GM13976 (cell line): ENCODE measurements at regions not wholly inside any gene's neighbourhood (a gene's known extent, or its start where the extent isn't known, plus 50 kb on each side); places are given as distances from the start of the nearest gene placed in this dataset.
"Not testable (repeated sequence)": the region's sequence is repeated elsewhere in the genome, so short reads cannot be mapped to it uniquely, and the experiment has no call there.

ENCODE experiments used
- DNase-seq: peaks from one replicate; pipeline ENCODE4 v3.0.0; 2012; ENCODE audit warnings: low spot score
- in situ Hi-C: fragments of 300-500 bp; cut with MboI; formaldehyde crosslinking; loops from one replicate; pipeline ENCODE4 v1.12.0; 2022; ENCODE audit warnings: low sequenced_read_pairs, mixed read lengths, inconsistent platforms; ENCODE audit not compliant: unreplicated experiment
- TF ChIP-seq, protein P1 (sequence below): IDR thresholded peaks from 2 replicates; pipeline ENCODE4 v1.5.1; 2012; ENCODE audit warnings: borderline replicate concordance, mild to moderate bottlenecking; ENCODE audit not compliant: insufficient read depth; ENCODE audit errors: extremely low read depth, missing control alignments, control extremely low read depth

DNA sequence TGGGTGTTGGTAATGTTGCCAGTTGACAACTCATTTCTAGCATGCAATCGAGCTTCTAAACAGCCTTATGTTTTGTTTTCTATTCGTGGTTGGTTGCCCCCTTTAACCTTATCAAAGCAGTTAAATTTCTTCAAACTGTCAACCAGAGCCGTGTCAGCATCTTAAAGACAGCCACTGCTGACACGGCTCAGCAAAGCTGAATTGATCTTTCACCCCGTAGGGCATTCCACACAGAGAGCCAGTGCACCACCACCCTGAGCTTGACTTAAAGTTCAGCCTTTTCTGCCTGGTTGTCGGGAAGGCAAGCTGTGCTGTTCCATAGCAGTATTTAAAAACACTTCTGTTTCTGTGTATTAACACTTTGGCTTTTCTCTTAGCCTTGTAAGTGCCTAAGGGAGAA, 355.0 kb upstream of the CHST9 start:
- in situ Hi-C loops: no loop called here
- TF ChIP-seq, protein P1, sequence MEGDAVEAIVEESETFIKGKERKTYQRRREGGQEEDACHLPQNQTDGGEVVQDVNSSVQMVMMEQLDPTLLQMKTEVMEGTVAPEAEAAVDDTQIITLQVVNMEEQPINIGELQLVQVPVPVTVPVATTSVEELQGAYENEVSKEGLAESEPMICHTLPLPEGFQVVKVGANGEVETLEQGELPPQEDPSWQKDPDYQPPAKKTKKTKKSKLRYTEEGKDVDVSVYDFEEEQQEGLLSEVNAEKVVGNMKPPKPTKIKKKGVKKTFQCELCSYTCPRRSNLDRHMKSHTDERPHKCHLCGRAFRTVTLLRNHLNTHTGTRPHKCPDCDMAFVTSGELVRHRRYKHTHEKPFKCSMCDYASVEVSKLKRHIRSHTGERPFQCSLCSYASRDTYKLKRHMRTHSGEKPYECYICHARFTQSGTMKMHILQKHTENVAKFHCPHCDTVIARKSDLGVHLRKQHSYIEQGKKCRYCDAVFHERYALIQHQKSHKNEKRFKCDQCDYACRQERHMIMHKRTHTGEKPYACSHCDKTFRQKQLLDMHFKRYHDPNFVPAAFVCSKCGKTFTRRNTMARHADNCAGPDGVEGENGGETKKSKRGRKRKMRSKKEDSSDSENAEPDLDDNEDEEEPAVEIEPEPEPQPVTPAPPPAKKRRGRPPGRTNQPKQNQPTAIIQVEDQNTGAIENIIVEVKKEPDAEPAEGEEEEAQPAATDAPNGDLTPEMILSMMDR: no peak
- DNase-seq: no peak

DNA sequence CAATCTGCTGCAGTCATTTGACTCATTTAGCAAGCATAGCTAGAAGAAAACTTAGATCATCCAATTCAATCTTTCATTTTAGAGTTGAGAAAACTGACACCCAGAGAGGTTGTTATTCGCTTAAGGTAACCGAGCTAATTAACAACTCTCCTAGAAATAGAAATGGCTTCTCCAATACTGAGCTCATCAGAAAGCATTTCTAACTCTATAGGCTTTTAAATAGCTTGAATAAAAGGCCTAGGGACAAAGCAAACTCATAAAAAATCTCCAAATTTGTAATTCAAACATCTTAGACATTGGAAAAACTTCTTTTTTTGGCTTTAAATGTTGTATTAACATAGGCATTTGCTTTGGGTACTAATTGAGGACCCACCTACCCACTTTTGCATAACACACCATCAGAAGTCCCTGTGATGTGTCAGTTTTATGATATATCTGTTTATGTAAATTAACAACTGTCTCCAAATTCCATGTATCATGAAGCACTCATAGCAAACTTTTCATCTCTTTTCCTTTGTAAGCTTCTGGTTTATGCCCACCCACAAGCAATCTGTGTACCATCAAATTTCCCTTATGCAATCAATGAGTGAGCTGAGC, 343.9 kb upstream of the CHST9 start:
- TF ChIP-seq, protein P1: no peak
- DNase-seq: no peak
- in situ Hi-C loops: no loop called here

- no peak for DNase-seq
- TF ChIP-seq, protein P1: no peak
- in situ Hi-C loops: no loop called here
Observed at GRCh38 chr18:27527856-27528255, 342.7 kb upstream of the CHST9 start.

GRCh38 chr18:27520401-27520800, 335.3 kb upstream of the CHST9 start:
- in situ Hi-C loops: no loop called here
- DNase-seq: no peak
- TF ChIP-seq, protein P1: no peak

DNA sequence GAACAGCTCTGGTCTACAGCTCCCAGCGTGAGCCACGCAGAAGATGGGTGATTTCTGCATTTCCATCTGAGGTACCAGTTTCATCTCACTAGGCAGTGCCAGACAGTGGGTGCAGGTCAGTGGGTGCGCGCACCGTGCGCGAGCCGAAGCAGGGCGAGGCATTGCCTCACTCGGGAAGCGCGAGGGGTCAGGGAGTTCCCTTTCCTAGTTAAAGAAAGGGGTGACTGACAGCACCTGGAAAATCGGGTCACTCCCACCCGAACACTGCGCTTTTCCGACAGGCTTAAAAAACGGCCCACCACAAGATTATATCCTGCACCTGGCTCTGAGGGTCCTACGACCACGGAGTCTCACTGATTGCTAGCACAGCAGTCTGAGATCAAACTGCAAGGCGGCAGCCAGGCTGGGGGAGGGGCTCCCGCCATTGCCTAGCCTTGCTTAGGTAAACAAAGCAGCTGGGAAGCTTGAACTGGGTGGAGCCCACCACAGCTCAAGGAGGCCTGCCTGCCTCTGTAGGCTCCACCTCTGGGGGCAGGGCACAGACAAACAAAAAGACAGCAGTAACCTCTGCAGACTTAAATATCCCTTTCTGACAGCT, 325.0 kb upstream of the CHST9 start:
- DNase-seq, in situ Hi-C loops: not testable (repeated sequence)

DNA sequence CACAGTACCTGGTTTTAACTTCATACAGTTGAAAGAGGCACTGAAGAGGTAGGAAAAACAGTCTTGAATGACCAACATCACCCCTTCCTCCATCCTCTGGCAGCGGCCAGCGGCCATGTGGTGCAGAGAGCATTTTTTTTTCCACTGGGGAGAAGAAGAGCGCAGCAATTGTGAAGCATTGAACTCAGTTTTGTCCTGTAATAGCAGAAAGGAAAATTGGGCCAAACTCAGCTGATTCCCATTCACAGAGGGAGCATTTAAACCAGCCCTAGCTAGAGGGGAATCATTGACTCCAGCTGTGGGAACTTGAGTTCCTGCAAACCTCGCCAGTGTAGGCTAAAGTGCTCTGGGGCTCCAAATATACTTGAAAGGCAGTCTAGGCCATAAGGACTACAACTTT, 316.6 kb upstream of the CHST9 start:
- TF ChIP-seq, protein P1: no peak
- no peak for DNase-seq
- in situ Hi-C loops: no loop called here

- in situ Hi-C loops: no loop called here
- TF ChIP-seq, protein P1: no peak
- no peak for DNase-seq
Observed at GRCh38 chr18:27500531-27500930, 315.4 kb upstream of the CHST9 start.
